GM19452 (cell line): ENCODE measurements at regions not wholly inside any gene's neighbourhood (a gene's known extent, or its start where the extent isn't known, plus 50 kb on each side); places are given as distances from the start of the nearest gene placed in this dataset.

Source experiments
- ATAC-seq: cut with Tn5 transposase; IDR thresholded peaks from one replicate; pipeline ENCODE4 v1.9.1; 2021; ENCODE audit not compliant: unreplicated experiment

DNA sequence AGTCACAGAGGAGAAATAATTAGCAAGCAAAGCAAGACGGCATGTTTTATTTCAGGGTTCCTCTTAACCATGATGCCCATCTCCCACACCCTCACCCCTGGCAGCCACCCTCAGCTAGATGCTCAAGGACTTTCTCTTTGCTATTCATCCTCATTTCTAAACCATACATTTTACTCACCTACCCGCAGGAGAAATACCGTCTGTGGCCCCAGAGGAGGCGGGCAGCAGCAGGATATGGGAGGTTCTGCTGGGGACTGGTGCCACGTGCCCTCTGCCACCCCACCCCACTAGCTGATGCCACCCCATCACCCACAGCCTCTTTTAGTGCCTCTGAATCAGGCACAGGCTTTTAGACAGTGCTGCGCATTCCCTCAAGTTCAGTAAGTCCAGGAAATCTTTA, 168.7 kb upstream of the ITGB1 start:
- no peak for ATAC-seq

DNA sequence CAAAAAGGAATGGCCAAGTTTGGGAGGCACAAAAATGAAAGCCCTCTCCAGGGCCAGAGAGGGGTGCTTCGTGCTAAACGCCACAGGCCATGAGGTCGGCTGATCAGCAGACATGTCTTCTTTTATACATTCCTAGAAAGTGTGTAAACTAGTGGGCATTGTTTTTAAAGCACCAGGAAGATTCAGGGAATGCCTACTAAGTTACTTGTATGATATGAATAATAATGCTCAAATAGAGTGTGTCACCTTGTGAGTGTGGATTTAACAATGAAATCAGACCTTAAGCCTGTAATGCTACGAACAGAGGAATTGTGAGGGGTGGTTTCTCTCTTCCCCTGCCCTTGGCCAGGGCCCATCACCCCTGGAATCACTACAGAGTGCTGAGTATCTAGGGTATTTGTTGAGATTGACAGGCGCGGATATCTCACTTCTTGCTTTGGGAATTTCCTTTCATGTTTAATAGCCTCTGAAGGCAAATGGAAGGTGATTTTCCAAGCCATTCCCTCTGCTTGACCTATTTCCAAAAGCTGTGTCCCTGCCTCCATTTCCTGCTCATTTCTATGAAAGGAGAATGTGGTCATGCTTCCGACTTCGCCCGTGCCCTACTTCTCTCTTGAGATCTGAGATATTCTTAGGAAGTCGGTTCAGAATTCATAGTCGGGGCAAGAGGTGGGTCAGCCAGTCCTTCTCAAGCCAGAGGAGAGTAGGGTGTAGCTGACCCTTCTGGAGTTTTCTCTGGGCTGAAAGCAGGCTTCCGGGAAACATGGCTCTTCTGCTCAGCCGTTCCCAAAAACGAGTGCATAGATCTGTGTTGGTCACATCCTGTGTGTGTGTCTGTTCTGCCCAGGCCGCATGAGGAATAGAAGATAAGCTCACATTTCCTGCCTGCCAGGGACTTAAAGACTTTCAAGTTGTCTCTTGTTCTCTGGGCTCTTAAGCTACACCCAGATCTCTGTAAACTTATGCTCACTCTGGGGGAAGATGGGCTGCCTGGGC, 167.8 kb upstream of the ITGB1 start:
- no peak for ATAC-seq

DNA sequence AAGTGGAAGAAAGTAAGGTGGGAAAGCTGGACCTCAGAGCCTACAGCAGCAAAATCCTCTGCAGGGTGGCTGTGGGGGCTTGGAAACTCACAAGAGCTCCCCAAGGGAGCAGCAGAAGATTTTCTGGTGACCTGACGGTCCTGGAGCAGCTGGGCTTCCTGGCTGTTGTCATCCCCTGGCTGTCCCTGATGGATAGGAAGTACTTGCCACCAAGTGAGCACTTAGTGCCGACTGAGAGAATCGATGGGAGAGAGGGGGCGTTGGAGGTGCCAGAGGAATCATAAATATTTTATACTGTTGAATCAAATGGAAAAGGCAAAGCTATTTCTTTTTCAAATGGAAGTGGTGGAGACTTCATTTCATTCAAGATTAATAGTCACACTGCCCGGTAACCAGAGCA, 167.1 kb upstream of the ITGB1 start:
- no peak for ATAC-seq

- no peak for ATAC-seq
Measured at GRCh38 chr10:33123680-33124079, 165.7 kb upstream of the ITGB1 start.

- ATAC-seq, result no peak
Measured at GRCh38 chr10:33122014-33122809, 164.2 kb upstream of the ITGB1 start.

DNA sequence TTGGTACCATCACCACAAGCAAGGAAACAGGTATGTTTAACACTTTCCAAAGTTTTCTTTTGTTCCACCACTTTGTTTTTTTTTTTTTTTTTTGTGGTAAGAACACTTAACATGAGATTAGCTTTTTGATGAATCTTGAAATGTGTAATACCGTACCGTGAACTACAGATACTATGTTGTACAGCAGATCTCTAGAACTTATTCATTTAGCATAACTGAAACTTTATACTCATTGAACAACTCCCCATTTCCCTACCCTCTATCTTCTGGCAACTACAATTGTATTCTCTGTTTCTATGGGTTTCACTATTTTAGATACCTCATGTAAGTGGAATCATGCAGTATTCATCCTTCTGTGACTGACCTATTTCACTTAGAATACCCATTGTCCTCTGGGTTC, 162.7 kb upstream of the ITGB1 start:
- no peak for ATAC-seq

DNA sequence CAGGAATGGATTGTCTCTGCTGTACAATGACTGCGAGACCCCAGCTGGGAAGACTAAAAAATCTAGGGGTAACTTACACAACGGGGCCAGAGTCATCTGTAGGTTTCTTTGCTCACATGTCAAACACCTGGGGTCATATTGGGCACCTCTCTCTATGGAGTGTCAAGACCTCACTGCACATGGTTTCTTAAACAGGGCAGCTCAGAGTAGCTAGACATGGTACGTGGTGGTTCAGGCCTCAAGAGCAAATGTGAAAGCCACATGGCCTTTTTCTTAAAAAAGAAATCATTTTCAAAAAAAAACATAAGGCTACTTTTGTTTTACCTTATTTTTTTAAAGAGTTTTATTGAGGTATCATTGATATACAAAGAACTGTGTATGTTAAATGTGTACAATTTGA, 162.2 kb upstream of the ITGB1 start:
- ATAC-seq, result no peak

GRCh38 chr10:33117816-33118215, 159.8 kb upstream of the ITGB1 start:
- no peak for ATAC-seq

DNA sequence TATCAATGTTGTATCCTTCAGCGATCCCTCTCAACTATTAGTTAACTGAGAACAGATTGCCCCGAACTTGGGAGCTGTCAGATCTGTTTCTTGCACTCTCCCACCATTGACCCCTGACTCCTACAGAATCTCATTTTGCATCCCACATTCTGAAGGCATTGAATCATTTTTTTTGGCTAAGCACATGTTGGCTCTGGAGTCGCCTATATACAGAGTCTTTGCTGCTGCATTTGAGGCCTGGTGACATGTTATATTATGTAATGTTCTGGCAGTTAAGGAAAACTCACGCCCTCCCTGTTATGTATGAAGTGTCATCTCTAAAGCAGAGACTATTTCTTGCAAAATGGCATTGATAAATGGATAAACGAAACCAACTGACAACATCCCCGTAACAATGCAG, 159.2 kb upstream of the ITGB1 start:
- ATAC-seq, result no peak

- no peak for ATAC-seq
Measured at GRCh38 chr10:33115738-33116719, 158.0 kb upstream of the ITGB1 start.

DNA sequence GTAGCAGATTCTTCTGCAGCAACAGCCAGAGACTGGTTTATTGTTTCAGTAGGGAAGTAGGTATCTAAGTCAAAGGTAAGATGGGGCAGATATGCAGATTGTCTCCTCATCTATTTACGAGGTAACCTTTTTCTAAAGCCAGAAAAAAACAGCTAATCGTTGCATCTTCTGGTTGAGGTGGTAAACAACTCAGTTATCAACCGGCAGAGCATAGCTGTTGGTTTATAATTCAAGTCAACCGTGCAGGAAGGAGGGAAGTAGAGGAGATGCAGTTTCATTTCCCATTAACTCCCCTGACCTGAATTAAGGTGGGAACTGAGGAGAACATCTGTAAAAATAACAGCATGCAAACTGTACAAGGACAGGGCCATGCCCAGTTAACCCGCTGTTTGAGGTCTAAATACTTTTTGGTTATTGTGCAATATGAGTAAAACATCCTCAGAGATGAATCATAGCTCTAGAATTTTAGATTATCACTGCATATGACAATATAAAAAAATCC, 156.5 kb upstream of the ITGB1 start:
- no peak for ATAC-seq

- no peak for ATAC-seq
Measured at GRCh38 chr10:33113466-33113865, 155.4 kb upstream of the ITGB1 start.

DNA sequence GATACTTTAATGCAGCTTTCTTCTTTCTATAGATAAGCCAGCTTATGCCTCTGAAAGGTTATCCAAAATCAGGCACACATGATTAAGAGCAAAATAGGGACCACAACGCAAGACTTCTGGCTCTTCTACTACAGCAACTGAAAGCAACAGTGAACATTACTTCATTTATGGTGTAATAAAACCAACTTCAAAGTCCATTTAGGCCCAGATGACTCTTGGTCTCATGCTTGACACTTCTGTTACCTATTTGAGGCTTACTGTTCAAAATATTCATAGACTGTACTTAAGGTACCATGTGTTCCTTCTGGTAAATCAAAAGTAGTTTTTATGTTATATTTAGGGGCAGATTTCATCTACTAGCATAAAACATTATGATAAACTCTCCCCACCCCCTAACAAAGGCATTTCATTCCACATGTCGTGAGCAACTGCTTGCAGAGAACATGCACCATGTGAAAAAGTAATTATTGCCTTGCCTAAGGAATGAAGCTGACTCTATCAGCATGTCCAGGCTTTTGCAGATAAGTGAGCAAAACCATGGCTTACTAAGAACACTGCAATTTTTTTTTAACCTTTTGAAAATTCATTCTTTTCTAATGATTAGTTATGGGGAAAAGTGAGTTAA, 154.9 kb upstream of the ITGB1 start:
- ATAC-seq, result no peak

DNA sequence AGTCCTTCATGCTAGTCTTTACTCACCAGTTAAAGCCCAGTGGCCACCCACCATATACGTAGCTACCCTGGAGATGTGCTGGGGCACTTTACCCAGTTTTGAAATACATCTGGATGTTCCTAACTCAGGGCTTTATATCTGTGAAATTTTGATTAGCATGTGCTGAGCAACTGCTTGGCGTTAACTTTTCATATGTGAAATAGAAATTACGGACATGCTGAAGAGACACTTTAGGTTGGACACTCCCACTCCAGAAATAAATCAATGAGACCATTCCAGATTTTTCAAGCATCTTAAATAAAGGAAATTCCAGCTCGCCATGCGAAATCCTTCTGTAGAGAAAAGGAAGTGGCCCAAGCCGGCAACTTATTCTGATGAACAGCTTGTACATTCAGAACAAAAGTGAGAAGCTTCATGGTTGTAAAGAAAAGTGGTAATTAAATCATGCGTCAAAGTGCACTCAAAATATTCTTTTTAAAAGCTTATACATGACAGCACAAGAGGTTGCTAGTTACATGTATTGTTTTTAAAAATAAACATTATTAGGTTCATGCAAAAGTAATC, 153.5 kb upstream of the ITGB1 start:
- ATAC-seq, result no peak

GRCh38 chr10:33109788-33110469, 151.9 kb upstream of the ITGB1 start:
- ATAC-seq, result no peak

DNA sequence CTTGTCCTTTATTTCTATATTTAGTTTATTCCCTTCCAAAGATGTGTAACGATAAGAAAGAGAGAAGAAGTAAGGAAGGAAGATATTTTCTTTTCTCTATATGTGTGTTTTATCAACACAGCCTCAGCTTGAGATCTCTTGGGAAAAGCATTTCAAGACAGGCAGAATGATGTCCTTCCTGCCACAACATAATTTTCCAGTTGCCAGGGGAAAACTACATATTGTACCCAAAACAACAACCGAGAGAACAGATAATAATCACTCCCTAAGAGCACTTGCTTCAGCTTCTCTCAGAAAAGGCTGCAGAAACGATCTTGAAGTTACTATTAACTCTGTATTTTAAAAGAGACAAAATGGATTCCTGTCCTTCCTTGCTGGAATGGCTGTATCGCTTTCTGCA, 151.4 kb upstream of the ITGB1 start:
- ATAC-seq, result no peak

DNA sequence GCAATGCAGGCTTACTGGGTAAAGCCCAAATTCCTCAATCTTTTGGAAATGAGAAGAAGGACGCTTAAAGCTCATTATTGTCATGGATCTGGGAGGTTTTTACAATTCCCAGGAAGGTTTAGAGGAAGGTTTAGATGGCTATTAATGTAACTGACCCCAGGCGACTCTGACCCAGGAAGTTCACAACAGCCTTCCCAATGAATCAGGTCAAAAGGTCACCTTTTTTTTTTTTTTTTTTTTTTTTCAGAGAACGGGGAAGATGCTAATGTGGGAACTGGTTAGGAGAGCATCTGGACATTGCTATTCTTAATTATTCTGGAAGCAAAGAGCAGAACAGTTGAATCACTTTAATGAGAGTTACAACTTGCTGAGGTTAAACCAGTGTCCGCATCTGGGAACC, 149.9 kb upstream of the ITGB1 start:
- no peak for ATAC-seq

- no peak for ATAC-seq
Measured at GRCh38 chr10:33106767-33107166, 148.7 kb upstream of the ITGB1 start.

- ATAC-seq, result no peak
Measured at GRCh38 chr10:33103863-33104379, 145.9 kb upstream of the ITGB1 start.
